ENCODE measurements at regions not wholly inside any gene's neighbourhood (a gene's known extent, or its start where the extent isn't known, plus 50 kb on each side); places are given as distances from the start of the nearest gene placed in this dataset.

- Histone ChIP-seq H3K27me3 (no peaks in the 10 kb centered on the region), H3K4me3 (no peak overlapping the region), H3K27ac (no peak overlapping the region), H3K4me1 (ENCODE audit: low read depth) (no peaks in the 10 kb centered on the region), H3K9me3 (ENCODE audit: low read depth) (no peaks in the 10 kb centered on the region), H3K36me3 (no peaks in the 10 kb centered on the region)
- DNase-seq (ENCODE audit: low read depth in 1 of 2, low spot score in 1 of 2): no peak
- TF ChIP-seq CTCF (IDR thresholded peaks at IDR 0.05; ENCODE audit: low read depth, low read length): no peak
Measured at GRCh38 chr7:148481147-148481526, 109.4 kb upstream of the C7orf33 start.

GRCh38 chr7:148481971-148482626 lies 108.5 kb upstream of the C7orf33 start:
- H3K36me3 ChIP-seq: no peaks in the 10 kb centered on the region
- H3K27ac ChIP-seq: no peak overlapping the region
- no peaks in the 10 kb centered on the region for H3K27me3 ChIP-seq
- H3K9me3 ChIP-seq (ENCODE audit: low read depth): no peaks in the 10 kb centered on the region
- no peak for DNase-seq (ENCODE audit: low read depth in 1 of 2, low spot score in 1 of 2)
- no peaks in the 10 kb centered on the region for H3K4me1 ChIP-seq (ENCODE audit: low read depth)
- no peak overlapping the region for H3K4me3 ChIP-seq
- no peak for TF ChIP-seq CTCF (IDR thresholded peaks at IDR 0.05; ENCODE audit: low read depth, low read length)

- Histone ChIP-seq H3K27ac (no peak overlapping the region), H3K4me1 (ENCODE audit: low read depth) (no peaks in the 10 kb centered on the region), H3K4me3 (no peak overlapping the region), H3K9me3 (ENCODE audit: low read depth) (no peaks in the 10 kb centered on the region), H3K27me3 (no peaks in the 10 kb centered on the region), H3K36me3 (no peaks in the 10 kb centered on the region)
- DNase-seq (ENCODE audit: low read depth in 1 of 2, low spot score in 1 of 2): no peak
- no peak for TF ChIP-seq CTCF (IDR thresholded peaks at IDR 0.05; ENCODE audit: low read depth, low read length)
Measured at GRCh38 chr7:148483515-148484308, 106.9 kb upstream of the C7orf33 start.

- no peak for DNase-seq (ENCODE audit: low read depth in 1 of 2, low spot score in 1 of 2)
- Histone ChIP-seq H3K9me3 (ENCODE audit: low read depth) (no peaks in the 10 kb centered on the region), H3K27ac (no peak overlapping the region), H3K4me3 (no peak overlapping the region), H3K4me1 (ENCODE audit: low read depth) (no peaks in the 10 kb centered on the region), H3K36me3 (no peaks in the 10 kb centered on the region), H3K27me3 (no peaks in the 10 kb centered on the region)
- TF ChIP-seq CTCF (IDR thresholded peaks at IDR 0.05; ENCODE audit: low read depth, low read length): no peak
Measured at GRCh38 chr7:148484486-148484885, 106.1 kb upstream of the C7orf33 start.

- H3K36me3 ChIP-seq: no peaks in the 10 kb centered on the region
- no peak for DNase-seq (ENCODE audit: low read depth in 1 of 2, low spot score in 1 of 2)
- H3K4me3 ChIP-seq: no peak overlapping the region
- no peaks in the 10 kb centered on the region for H3K27me3 ChIP-seq
- H3K27ac ChIP-seq: no peak overlapping the region
- H3K9me3 ChIP-seq (ENCODE audit: low read depth): no peaks in the 10 kb centered on the region
- no peak for TF ChIP-seq CTCF (IDR thresholded peaks at IDR 0.05; ENCODE audit: low read depth, low read length)
- H3K4me1 ChIP-seq (ENCODE audit: low read depth): no peaks in the 10 kb centered on the region
Measured at GRCh38 chr7:148485618-148486017, 104.9 kb upstream of the C7orf33 start.

Measured in cardiac muscle cell (in vitro differentiated cells and primary cell).